PFSK-1 (cell line): ENCODE measurements at regions not wholly inside any gene's neighbourhood (a gene's known extent, or its start where the extent isn't known, plus 50 kb on each side); places are given as distances from the start of the nearest gene placed in this dataset.

Experiments used
- FOXP2 ChIP-seq: optimal IDR thresholded peaks from 2 replicates; pipeline ENCODE3; 2011; ENCODE audit warnings: borderline replicate concordance, control low read depth, inconsistent platforms; ENCODE audit not compliant: insufficient read depth; ENCODE audit errors: extremely low read length, extremely low read depth
- POLR2AphosphoS5 ChIP-seq: IDR thresholded peaks from 2 replicates; pipeline ENCODE4 v1.6.1; 2012; ENCODE audit warnings: low read depth, mild to moderate bottlenecking, control low read depth, low read length, moderate library complexity
- SIN3A ChIP-seq: IDR thresholded peaks from 2 replicates; pipeline ENCODE4 v1.6.1; 2012; ENCODE audit warnings: mild to moderate bottlenecking, low read length, moderate library complexity, borderline replicate concordance; ENCODE audit not compliant: insufficient read depth
- TAF1 ChIP-seq: IDR thresholded peaks from 2 replicates; pipeline ENCODE4 v1.6.1; 2012; ENCODE audit warnings: low read length, control low read depth, borderline replicate concordance; ENCODE audit not compliant: insufficient read depth
- TF ChIP-seq, protein P1 (sequence below), 2 experiments: IDR thresholded peaks; 2 replicates each; pipeline versions ENCODE4 v1.6.1 to v1.8.0; 2011 to 2012; ENCODE audit warnings: low read depth in 2 of 2, low read length in 2 of 2, control low read depth in 1 of 2, inconsistent platforms in 1 of 2, mild to moderate bottlenecking in 1 of 2, moderate library complexity in 1 of 2; ENCODE audit not compliant: insufficient read depth in 1 of 2

DNA sequence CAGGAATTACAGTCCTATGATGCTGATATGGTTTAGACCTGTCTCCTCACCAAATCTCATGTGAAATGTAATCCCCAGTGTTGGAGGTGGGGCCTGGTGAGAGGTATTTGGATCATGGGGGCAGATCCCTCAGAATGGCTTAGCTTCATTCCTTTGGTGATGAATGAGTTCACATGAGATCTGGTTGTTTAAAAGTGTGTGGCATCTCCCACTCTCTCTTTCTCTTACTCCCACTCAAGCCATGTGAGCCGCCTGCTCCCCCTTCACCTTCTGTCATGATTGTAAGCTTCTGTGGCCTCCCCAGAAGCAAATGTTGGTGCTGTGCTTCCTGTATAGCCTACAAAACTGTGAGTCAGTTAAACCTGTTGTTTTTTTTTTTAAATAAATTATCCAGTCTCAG is 89.4 kb upstream of the ARHGAP5 start:
- TF ChIP-seq FOXP2 (no peak), SIN3A (no peak), TAF1 (no peak), POLR2AphosphoS5 (no peak)
- TF ChIP-seq, protein P1, sequence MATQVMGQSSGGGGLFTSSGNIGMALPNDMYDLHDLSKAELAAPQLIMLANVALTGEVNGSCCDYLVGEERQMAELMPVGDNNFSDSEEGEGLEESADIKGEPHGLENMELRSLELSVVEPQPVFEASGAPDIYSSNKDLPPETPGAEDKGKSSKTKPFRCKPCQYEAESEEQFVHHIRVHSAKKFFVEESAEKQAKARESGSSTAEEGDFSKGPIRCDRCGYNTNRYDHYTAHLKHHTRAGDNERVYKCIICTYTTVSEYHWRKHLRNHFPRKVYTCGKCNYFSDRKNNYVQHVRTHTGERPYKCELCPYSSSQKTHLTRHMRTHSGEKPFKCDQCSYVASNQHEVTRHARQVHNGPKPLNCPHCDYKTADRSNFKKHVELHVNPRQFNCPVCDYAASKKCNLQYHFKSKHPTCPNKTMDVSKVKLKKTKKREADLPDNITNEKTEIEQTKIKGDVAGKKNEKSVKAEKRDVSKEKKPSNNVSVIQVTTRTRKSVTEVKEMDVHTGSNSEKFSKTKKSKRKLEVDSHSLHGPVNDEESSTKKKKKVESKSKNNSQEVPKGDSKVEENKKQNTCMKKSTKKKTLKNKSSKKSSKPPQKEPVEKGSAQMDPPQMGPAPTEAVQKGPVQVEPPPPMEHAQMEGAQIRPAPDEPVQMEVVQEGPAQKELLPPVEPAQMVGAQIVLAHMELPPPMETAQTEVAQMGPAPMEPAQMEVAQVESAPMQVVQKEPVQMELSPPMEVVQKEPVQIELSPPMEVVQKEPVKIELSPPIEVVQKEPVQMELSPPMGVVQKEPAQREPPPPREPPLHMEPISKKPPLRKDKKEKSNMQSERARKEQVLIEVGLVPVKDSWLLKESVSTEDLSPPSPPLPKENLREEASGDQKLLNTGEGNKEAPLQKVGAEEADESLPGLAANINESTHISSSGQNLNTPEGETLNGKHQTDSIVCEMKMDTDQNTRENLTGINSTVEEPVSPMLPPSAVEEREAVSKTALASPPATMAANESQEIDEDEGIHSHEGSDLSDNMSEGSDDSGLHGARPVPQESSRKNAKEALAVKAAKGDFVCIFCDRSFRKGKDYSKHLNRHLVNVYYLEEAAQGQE (IDR thresholded peaks at IDR 0.05; ENCODE audit: insufficient read depth in 1 of 2, low read depth in 2 of 2, low read length in 2 of 2) = no peak

DNA sequence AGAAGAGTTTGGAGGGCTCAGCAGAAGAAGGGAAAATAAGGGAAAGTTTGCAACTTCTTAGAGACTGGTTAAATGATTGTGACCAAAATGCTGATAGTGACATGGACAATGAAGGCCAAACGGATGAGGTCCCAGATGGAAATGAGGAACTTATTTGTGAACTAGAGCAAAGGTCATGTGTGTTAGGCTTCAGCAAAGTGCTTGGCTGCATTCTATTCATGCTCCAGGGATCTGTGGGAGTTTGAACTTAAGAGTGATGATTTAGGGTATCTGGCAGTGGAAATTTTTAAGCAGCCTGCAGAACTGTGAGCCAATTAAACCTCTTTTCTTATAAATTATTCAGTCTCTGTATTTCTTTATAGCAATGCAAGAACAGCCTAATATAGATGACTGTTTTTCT is 88.9 kb upstream of the ARHGAP5 start:
- no peak for TF ChIP-seq TAF1
- TF ChIP-seq SIN3A = no peak

DNA sequence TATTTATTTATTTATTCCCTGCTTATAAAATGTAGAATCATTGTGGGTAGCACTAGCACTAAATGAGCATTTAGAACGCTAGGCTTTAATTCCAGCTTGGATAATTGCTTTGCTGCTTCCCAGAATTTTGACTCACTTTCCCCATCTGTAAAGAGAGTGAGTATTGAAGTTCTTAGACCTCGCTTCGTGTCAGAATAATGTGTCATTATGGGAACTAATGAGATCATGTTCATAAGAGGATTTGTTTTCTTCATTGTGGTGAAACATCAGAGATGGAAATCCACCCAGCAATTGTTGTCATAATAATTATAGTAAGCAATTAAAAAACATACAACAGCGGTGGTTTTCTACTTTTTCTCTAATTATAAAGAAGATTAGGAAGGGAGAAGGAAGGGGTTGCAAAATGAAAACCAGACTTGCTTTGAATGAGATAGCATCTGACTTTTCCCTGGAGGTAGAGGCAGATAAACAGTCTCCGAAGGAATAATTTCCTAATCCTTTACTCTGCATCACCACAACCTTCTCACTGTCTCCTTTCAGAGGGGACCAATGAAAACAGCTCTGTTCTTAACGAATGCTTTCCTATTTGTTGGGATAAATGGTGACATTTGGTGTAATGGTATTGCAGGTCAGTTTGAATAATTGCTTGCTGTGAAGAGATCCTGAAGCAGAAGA is 86.8 kb upstream of the ARHGAP5 start:
- TF ChIP-seq TAF1 = no peak
- TF ChIP-seq SIN3A = no peak
- no peak for TF ChIP-seq FOXP2
- TF ChIP-seq, protein P1 (IDR thresholded peaks at IDR 0.05; ENCODE audit: insufficient read depth in 1 of 2, low read depth in 2 of 2, low read length in 2 of 2) = no peak
- TF ChIP-seq POLR2AphosphoS5 = no peak

DNA sequence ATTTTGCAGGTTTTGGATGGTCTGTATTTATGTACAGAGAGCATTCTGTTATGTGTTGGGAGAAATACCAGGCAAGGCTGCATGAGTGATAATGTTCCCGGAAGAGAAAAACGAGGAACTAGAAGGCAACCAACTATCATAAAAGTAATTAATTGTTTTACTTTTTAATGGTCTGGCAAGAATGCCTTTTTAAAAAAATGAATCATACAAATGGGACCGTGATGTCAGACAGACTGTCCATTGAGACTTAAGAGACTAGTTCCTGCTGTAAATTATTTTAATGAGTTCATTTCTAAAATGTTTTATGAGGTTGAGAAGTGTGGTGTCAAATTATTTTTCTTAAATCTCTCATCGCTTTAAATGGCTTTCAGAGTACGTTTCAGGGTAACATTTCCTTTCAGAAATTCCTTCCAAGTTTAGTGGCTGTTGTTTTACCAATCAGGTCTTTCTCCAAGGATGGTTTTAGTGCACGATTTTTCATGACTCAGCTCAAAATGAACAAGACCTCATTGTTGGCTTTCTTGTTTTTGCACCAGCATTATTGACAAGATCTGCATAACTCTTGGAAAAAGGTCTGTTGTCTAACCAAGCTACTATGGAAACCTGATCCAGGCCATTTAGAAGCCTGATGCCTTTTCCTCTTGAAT is 86.1 kb upstream of the ARHGAP5 start:
- no peak for TF ChIP-seq TAF1
- no peak for TF ChIP-seq SIN3A
- TF ChIP-seq, protein P1 (IDR thresholded peaks at IDR 0.05; ENCODE audit: insufficient read depth in 1 of 2, low read depth in 2 of 2, low read length in 2 of 2) = no peak
- no peak for TF ChIP-seq FOXP2
- no peak for TF ChIP-seq POLR2AphosphoS5

DNA sequence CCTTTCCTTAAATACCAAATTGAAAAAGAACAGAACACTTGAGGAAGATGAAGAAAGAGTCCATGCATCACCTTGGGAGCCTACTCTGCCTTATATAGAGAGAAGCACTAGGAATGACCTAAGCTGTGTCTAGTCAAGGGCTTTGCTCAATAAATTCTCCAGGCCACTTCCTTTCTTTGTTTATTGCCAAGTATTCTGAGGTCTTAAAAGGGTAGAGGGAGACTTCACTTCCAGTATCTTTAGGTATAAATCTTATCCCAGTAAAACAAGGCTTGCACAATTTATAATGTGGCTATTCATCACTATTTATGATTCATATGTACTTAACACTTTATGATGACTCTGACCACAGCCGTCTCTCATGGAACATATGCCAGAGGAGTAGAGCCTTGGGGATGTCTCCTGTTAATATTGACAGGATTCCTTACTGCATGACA is 85.1 kb upstream of the ARHGAP5 start:
- TF ChIP-seq TAF1 (no peak), SIN3A (no peak), POLR2AphosphoS5 (no peak), FOXP2 (no peak)
- TF ChIP-seq, protein P1 (IDR thresholded peaks at IDR 0.05; ENCODE audit: insufficient read depth in 1 of 2, low read depth in 2 of 2, low read length in 2 of 2) = no peak
